BE2C (cell line): ENCODE measurements at regions not wholly inside any gene's neighbourhood (a gene's known extent, or its start where the extent isn't known, plus 50 kb on each side); places are given as distances from the start of the nearest gene placed in this dataset.

Experiments used
- DNase-seq: peaks from one replicate; pipeline ENCODE4 v3.0.0-alpha.2; 2020
- H3K27me3 ChIP-seq: fragments of 250-450 bp; sonication (Bioruptor Pico); 2 replicates; pipeline ENCODE4 v1.5.1; 2020; ENCODE audit warnings: mild to moderate bottlenecking
- H3K36me3 ChIP-seq: fragments of 250-450 bp; sonication (Bioruptor Pico); 2 replicates; pipeline ENCODE4 v1.5.1; 2020; ENCODE audit warnings: mild to moderate bottlenecking
- H3K4me1 ChIP-seq: fragments of 250-450 bp; sonication (Bioruptor Pico); 2 replicates; pipeline ENCODE4 v1.5.1; 2020
- H3K4me3 ChIP-seq: 2 replicates; pipeline ENCODE4 v1.5.1; 2011; ENCODE audit warnings: low read depth, low read length
- H3K9me3 ChIP-seq: fragments of 250-450 bp; sonication (Bioruptor Pico); 2 replicates; pipeline ENCODE4 v1.5.1; 2020
- TF ChIP-seq, protein P1 (sequence below): IDR thresholded peaks from 2 replicates; pipeline ENCODE4 v1.5.1; 2012; ENCODE audit warnings: mild to moderate bottlenecking, low read depth, low read length

DNA sequence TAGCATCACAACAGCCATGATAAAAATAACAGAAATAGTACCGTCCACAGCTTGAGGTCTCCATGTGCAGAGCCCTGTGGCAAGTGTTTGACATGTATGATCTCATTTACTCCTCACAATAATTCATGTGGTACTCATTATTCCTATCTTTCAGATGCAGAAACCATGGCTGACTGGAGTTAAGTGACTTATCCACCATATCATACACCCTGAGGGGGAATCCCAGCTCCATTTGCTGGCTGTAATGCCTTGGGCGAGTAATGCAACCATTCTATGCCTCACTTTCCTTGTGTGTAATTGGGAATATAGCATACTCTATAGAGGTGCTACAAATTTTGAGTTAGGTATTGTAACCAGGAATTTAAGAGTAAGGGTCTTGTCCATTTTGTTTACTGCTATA lies 347.0 kb upstream of the CLINT1 start:
- TF ChIP-seq, protein P1, sequence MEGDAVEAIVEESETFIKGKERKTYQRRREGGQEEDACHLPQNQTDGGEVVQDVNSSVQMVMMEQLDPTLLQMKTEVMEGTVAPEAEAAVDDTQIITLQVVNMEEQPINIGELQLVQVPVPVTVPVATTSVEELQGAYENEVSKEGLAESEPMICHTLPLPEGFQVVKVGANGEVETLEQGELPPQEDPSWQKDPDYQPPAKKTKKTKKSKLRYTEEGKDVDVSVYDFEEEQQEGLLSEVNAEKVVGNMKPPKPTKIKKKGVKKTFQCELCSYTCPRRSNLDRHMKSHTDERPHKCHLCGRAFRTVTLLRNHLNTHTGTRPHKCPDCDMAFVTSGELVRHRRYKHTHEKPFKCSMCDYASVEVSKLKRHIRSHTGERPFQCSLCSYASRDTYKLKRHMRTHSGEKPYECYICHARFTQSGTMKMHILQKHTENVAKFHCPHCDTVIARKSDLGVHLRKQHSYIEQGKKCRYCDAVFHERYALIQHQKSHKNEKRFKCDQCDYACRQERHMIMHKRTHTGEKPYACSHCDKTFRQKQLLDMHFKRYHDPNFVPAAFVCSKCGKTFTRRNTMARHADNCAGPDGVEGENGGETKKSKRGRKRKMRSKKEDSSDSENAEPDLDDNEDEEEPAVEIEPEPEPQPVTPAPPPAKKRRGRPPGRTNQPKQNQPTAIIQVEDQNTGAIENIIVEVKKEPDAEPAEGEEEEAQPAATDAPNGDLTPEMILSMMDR = no peak
- H3K4me1 ChIP-seq = peaks cover 6% of the 10 kb centered on the region; the same call in 1 of the 2 replicates
- H3K4me3 ChIP-seq = no peak overlapping the region
- no peaks in the 10 kb centered on the region for H3K36me3 ChIP-seq
- H3K9me3 ChIP-seq = no peaks in the 10 kb centered on the region
- DNase-seq = peak; percentile 49
- H3K27me3 ChIP-seq = no peaks in the 10 kb centered on the region

DNA sequence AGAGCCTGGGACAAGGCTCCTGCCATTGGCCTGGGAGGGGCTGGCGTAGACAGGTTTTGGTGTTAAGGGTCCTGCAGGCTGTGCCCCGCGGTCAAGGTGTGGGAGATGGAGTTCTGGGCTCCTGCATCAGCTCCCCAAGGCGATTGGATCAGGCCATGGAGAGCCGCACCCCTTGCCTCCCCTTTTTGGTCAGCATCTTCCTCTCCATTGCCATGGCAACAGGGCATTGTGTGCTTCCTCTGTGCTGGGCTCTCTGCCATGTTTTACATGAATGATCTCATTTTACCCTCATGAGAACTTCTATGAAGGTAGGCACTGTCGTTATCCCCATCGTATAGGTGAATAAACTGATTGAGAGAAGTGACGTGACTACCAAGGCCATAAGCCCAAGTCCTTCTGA lies 344.3 kb upstream of the CLINT1 start:
- H3K36me3 ChIP-seq = no peaks in the 10 kb centered on the region
- H3K27me3 ChIP-seq = no peaks in the 10 kb centered on the region

DNA sequence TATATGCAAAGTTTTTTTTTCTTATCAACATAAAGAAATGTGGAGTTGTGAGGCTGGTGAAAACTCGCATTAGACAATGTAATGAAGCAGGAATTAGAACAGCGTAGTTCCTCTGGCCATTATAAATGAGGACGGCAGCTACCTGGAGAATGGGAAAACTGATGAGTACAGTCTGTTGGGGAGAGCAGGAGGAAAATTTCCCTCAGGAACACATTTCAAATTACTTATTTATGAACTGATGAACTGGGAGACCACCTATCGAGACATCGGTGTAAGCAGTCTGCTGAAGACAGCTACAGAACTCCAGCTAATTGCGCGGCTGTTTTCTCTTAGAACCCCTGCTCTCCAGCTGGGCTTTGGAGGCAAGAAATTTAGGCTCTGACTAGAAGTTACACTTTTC lies 343.9 kb upstream of the CLINT1 start:
- no peaks in the 10 kb centered on the region for H3K27me3 ChIP-seq
- peaks cover 8% of the 10 kb centered on the region for H3K4me1 ChIP-seq
- no peak overlapping the region for H3K4me3 ChIP-seq
- TF ChIP-seq, protein P1 = no peak
- H3K36me3 ChIP-seq = no peaks in the 10 kb centered on the region
- H3K9me3 ChIP-seq = no peaks in the 10 kb centered on the region
- no peak for DNase-seq

More for the DNA sequence above, 344.3 kb upstream of the CLINT1 start:
- no peak overlapping the region for H3K4me3 ChIP-seq
- H3K4me1 ChIP-seq = peaks cover 8% of the 10 kb centered on the region
- TF ChIP-seq, protein P1 = no peak
- H3K9me3 ChIP-seq = no peaks in the 10 kb centered on the region
- DNase-seq = no peak

DNA sequence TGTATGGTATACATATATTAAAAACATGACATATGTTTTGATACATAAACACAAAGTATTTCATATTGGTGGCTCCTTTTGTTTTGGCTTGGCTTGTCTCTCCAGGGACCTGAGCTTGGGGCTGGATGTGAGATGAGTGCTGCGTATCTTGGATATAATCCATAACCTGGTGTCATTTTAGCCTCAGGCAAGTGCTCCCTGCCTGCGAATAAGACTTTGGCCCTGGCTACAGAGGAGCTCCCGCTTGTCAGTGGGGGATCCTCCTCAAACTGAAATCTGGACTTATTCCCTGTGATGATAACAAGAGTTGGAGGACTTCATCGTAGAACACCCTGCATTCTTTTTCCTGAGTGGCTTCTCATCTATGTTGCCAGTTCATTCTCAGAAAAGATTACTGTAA lies 341.7 kb upstream of the CLINT1 start:
- Histone ChIP-seq H3K36me3 (no peaks in the 10 kb centered on the region), H3K27me3 (no peaks in the 10 kb centered on the region), H3K4me3 (no peak overlapping the region), H3K9me3 (no peaks in the 10 kb centered on the region), H3K4me1 (peaks cover 4% of the 10 kb centered on the region)
- TF ChIP-seq, protein P1 = no peak
- DNase-seq = peak; percentile 55

DNA sequence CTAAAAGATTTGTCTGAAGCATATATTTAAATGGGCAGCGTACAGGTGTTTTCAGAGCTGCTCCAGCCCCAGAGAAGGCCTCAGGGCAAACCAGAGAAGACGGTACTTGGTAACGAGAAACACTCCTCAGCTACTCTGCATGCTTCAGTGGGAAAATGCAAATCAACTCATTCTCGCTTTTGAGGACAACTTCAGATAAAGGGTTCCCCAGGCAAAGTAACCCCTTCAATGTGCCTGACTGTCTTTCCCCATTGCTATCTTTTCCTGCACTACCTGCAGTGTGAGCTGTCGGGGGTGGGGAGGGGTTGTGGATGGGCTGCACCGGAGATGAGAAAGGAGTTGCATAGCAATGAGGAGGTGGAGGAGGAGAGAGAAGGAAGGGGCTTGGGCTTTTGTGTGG lies 339.7 kb upstream of the CLINT1 start:
- Histone ChIP-seq H3K4me3 (no peak overlapping the region), H3K27me3 (no peaks in the 10 kb centered on the region), H3K9me3 (no peaks in the 10 kb centered on the region), H3K4me1 (peaks cover 2% of the 10 kb centered on the region), H3K36me3 (no peaks in the 10 kb centered on the region)
- no peak for DNase-seq
- TF ChIP-seq, protein P1 = no peak

DNA sequence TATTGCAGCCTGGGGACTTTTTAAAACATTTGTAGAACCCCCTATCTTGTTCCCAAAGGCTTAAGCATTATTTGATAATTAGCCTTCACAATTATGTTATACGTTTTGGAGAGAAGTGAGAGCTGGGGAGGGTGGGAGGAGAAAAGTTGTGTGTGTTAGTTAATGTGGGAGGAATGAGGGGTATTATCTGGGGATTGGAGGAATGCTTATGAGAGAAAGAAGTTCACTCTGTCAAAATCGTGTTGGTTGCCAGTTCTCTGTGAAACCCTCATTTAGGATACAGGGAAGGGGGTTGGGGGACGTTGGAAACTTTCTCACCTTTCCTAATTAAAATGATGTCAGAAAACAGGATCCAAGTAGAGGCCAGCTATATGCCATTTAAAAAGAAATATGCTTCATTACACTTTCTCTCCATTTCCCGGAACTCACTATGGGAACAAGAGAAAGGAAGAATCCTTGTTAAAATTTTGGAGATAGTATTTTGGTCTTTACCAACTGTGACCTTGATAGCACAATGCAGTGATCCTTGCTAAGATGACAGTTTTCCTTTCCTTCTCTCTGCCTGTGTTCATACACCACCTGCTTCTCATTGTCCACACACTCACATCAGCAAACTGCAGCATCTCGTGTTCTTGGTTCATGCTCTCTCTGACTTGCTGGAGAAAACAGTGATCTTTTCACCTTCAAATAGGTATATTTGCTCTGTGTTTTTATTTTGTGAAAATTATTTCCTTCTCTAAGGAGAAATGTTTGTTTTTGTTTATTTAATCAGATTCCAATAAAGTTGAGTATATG lies 336.7 kb upstream of the CLINT1 start:
- no peaks in the 10 kb centered on the region; the same call in 1 of the 2 replicates for H3K9me3 ChIP-seq
- no peaks in the 10 kb centered on the region for H3K36me3 ChIP-seq
- H3K27me3 ChIP-seq = no peaks in the 10 kb centered on the region
- H3K4me3 ChIP-seq = no peak overlapping the region
- peaks cover 2% of the 10 kb centered on the region; the same call in 1 of the 2 replicates for H3K4me1 ChIP-seq
- TF ChIP-seq, protein P1 = no peak
- no peak for DNase-seq
